ENCODE measurements at regions not wholly inside any gene's neighbourhood (a gene's known extent, or its start where the extent isn't known, plus 50 kb on each side); places are given as distances from the start of the nearest gene placed in this dataset.
A peak's percentile ranks its signal among the peaks of the same experiment; 100 is the strongest.

DNA sequence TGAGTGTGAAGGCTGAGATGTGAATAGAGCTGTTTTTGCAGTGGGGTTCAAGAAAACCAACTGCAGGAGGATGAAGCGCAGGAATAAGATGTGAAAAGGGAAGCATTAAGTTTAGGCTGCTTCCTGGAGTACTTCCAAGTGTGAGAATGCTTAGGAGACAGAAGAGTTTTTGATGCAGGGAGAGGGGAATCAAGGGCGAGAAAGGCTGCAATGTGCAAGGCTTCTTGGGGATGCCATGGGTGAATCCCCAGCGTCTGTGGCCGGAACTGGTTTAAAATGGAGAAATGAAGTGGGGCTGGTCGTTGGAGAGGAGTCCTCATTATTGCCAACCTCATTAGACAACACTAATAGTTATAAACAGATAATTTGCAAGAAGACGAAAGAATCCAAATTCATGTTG lies 764.9 kb downstream of the LIG4 start:
- no peak for ATAC-seq
- no peak for DNase-seq (ENCODE audit: low spot score)

DNA sequence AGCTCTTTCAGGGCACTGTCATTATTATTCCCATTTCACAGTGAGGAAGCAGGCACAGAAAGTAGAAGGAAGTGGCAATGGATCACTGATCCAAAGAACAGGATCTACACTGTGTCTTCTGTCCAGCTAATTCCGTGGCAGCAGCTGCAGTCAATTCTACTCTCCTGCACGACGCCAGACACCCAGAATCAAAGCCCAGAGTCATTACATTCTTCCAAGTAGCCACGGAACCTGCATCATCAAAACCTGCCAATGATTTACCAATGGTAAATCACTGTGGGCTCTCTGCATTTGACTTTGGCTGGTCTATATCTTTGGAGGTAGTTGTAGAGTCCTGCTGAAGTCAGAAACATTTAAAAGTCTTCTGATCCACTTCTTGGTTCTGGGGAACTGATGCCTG lies 767.7 kb downstream of the LIG4 start:
- ATAC-seq = no peak
- DNase-seq (ENCODE audit: low spot score) = no peak

DNA sequence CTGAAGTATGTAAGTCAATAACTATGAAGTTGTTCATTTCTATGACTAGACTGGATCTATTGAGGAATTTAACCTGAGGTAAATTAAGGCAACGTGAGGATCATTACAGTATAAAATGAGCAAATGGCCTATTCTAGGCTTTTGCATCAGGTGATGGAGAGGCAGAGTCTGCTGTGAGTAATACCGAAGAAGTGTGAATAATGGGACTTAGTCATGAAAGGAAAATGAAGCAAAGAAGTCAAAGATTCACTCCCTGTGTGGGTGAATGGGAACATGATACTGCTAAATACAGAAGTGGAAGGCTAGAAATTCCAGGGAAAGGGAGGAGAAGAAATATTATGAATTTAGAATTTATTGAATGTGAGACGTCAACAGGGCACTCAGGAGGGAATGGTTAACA lies 774.1 kb downstream of the LIG4 start:
- DNase-seq (ENCODE audit: low spot score) = no peak
- ATAC-seq = no peak

DNA sequence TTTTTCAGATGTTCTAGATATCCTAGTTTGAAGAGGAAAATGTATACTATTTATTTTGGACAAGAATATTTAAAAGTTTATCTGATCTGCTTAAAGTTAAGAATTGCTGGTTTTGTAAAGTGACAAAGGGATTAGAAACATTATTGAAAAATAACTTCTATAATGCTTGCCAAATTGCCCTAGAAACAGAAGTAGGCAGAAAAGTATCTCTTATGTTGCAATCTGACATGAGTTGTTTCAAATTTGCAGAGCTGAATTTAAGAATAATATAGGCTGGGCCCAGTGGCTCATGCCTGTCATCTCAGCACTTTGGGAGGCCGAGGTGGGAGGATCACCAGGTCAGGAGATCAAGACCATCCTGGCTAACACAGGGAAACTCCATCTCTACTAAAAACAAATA lies 777.1 kb downstream of the LIG4 start:
- ATAC-seq (no peak), DNase-seq (ENCODE audit: low spot score) (no peak)

DNA sequence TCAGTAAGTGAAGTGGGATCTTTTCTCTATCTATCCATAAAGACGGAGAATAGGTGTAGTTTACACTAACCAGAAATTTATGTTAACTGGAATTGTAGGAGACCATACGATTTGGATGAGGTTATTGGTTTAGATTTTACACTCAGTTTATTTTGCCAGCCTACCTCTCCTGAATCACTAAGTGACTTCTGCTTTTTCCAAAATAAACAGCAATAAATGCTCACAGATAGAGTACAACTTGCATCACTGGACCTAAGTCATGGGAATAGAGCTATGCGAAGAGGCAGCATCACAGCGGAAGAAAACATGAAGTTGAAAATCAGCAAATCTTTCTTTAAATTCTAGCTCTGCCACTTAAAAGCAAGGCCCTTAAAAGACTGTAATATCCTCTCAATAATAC lies 781.0 kb downstream of the LIG4 start:
- no peak for DNase-seq (ENCODE audit: low spot score)

DNA sequence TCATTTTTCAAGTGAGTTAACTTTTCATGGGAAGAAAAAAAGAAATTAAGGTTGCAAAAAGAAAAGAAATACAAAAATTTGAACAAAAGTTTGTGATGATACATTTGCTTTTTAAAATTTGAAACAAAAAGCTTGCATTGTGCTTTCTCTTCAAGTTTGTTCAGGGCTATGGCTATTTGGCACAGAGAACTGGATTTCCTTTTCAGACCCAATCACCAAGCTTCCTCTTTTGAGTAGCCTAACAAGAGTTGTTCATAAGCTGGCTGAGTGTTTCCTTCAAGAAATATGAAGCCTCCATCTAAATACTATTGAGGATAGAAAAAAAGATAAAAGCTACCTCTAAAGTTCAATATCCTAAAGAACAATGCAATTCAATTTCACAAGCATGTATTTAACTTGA lies 787.8 kb downstream of the LIG4 start:
- ATAC-seq (no peak), DNase-seq (ENCODE audit: low spot score) (no peak)

More for the DNA sequence above, 781.0 kb downstream of the LIG4 start:
- no peak for ATAC-seq

DNA sequence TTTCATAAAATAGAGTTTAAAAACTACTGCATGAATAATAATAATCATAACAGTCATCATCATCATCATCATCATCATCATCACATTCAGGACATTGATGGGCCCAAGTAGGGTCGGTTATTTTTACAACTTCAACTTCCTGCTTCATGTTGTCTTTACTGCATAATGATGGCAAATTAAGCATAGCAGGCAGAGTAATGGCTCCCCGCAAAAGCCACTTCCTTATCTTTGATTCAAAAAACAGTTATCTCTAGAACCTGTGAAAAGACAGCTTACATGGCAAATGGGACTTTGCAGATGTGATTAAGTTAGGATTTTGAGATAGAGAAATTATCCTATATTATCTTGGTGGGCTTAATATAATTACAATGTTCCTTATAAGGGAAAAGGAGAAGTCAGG lies 792.9 kb downstream of the LIG4 start:
- DNase-seq (ENCODE audit: low spot score) (no peak), ATAC-seq (no peak)

DNA sequence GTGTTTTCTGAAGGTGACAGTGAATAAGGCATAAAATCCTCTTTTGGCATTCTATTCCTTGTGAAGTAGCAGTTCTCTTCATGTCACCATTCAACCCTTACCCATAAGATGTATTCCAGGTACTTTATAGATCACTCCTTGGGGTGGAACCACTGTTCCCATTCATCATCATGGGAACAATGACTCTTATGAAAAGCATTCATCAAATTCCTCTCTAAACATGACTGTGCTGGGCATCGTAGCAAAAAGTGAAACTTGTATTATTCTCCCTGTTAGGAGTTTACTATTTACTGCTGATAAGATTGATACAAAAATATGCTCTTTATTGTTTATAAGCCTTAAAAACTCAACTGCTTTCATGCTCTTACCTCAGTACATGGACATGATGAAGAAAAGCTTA lies 793.4 kb downstream of the LIG4 start:
- DNase-seq (ENCODE audit: low spot score) (no peak), ATAC-seq (no peak)

DNA sequence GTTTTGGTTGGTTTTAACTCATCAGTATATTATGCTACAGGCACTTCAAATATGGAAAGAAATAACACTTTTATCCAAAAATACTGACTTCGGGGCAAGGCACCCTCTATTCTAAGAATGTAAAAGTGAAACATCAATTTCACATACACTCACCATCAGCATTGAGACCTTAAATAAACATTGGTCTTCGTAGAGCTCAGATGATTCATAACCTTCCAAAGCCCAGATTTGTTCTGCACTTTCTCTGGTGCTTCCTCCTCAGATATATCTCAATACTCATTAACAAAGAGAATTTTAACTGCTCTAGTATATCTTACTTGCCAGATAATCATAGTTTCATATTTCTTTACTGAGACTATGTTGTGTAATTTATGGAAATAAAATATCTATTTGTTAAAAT lies 794.3 kb downstream of the LIG4 start:
- ATAC-seq = no peak

DNA sequence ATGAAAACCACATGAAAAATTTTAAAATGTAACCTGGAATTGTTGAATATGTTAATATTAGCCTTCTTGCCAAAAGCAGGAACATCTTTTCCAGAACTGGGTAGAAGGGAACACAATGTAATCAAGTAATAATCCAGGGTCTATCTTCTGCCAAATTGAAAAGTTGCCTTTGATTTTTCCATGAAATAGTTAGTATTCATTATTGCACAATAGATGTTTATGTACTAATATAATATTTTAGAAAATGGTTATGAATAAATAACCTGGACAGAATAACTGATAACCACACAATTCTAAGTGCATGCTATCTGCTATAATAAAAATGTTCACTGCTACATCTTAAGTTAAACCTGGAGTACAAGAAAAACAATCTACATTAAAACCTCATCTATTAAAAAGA lies 802.3 kb downstream of the LIG4 start:
- no peak for DNase-seq (ENCODE audit: low spot score)
- no peak for ATAC-seq

More for the DNA sequence above, 794.3 kb downstream of the LIG4 start:
- DNase-seq (ENCODE audit: low spot score) = no peak

DNA sequence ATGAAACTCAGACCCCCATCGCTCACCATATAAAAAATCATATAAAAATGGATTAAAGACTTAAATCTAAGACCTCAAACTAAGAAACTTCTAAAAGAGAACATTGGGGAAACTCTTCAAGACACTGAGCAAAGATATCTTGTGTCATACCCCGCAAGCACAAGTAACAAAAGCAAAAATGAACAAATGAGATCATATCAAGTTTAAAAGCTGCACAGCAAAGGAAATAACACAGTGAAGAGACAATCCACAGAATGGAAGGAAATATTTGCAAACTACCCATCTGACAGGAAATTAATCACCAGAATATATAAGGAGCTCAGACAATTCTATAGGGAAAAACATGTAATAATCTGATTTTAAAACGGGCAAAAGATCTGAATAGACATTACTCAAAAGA lies 808.3 kb downstream of the LIG4 start:
- DNase-seq (ENCODE audit: low spot score) (no peak), ATAC-seq (no peak)

DNA sequence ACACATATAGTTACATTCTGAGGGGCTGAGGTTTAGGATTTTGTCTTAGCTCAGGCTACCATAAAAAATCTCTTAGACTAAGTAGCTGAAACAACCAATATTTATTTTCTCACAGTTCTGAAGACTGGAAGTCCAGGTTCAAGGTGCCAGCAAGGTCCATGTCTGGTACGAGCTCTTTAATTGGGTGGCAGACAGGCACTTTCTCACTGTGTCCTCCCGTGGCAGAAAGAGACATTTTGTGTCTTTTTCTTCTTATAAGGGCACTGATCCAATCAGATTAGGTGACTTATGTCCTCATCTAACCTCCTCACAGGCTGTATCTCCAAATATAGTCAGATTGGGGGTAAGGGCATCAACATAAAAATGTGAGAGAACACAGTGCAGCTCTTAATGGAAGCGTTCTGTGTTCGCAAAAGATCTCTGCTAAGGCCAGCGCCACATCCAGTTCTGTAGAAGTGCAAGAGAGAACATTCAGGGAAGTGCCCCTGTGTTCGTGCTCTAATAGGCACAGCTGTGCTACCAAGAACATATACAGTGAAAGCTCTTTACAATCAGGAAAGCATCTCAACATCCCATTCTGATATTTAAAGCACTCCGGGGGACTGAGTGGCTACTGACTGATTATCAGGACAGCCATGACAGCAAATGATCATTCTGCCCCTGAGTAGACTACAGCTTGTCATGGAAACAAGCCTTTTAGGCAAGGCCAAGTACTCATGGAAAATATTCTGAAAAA lies 819.2 kb downstream of the LIG4 start:
- ATAC-seq (no peak), DNase-seq (ENCODE audit: low spot score) (no peak)

DNA sequence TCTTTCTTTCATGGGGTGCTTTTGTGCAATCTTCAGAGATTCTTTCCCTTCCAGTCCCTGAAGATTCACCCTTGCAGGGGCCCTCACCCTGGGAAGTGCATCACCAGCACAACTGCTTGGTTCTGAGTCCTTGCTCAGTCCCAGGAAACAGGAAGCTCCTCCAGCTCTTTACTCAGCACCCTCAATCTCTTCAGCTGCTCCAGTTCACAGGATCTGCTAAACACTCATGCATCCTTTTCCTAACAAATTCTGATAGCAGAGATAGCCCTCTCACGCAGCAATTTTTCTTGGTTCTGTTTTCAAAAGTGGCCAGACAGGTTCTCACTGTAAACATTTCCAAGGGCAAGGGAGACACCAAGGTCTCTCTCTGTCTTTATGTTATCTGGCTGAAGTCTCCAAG lies 823.1 kb downstream of the LIG4 start:
- DNase-seq (ENCODE audit: low spot score) (no peak), ATAC-seq (no peak)

DNA sequence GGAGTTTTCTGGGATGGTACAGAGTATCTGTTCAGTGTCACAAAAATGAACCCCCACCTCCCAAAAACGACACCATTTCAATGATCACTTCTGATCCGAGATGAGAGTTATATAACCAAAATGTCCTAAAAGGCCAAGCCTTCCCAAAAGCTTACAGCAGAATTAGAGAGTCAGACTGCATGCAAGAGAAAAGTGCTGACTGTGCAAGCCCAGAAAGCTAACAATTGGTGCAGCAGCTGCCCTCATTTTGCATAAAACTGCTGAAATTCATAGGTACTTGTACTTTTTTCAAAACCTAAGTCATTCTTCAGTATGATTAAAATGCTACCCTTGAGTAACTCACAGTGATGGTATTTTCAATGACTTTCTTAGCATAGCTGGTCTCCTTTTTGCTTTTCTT lies 819.6 kb upstream of the ARGLU1 start:
- no peak for DNase-seq (ENCODE audit: low spot score)
- no peak for ATAC-seq

DNA sequence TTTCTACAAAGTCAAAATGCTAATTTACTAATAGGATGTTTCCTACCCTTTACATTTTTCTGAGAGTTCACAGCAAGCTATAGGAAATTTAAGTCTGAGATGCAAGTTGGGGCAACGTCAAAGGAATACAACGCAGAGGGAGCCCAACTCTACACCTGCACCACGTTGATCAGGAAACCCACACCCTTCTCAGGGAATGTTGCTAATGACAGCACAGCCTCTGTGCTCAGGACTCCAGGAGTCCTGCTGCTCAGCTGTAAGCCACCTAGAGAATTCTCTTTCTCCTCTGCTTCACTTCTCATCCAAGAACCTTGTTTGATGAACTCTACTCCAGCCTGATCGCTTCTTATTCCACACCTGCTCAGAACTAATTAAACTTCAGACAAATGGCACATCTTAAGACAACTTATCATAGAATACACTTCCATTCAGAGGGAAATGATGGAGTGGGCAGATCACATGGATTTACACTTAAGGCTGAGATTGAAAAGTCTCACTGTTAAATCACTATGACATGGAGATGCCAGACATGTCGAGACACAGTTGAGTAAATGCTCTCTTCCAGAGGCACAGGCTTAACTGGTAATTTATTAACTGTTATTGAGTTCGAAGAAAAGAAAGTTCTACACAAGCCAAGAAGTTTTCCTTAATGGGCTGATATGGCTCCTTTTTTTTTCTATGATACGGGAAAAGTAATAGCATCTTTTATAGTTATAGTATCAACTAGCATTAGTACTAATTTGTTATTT lies 811.6 kb upstream of the ARGLU1 start:
- DNase-seq (ENCODE audit: low spot score) (no peak), ATAC-seq (no peak)

DNA sequence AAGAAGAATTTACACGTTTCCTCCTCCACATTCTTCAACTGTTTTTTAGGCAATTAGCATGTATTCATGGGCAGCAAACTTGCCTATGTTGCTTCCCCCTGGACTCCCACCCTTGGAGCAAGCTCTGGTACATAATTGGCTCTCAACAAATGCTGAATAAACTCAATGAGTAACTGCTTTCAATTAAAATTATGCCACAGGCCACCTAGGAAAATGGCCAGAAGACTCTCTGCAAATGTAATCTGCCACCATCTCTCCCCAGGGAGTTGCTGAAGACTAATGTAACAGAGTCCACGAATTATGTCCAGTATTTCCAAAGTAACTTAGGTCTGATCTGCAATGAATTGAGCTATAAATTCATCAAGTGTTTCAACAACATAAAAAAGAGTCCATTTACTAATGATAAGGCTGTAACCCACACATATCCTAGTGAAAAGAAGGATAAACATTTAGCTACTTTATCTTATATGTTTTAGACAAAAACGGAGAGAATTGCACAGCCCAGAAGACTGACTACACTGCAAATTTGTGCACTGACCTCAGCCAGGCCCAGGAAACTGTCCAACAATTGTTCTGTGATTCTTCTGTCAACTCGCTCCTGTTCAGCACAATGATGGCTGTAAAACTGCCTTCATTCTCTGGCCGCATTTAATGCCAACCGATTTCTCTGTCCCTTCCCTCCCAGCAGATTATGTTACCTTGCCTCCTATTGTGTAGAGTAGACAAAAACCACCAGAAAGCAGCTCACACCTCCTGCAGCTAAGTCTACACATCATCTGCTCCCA lies 808.6 kb upstream of the ARGLU1 start:
- DNase-seq (ENCODE audit: low spot score) (no peak), ATAC-seq (no peak)

DNA sequence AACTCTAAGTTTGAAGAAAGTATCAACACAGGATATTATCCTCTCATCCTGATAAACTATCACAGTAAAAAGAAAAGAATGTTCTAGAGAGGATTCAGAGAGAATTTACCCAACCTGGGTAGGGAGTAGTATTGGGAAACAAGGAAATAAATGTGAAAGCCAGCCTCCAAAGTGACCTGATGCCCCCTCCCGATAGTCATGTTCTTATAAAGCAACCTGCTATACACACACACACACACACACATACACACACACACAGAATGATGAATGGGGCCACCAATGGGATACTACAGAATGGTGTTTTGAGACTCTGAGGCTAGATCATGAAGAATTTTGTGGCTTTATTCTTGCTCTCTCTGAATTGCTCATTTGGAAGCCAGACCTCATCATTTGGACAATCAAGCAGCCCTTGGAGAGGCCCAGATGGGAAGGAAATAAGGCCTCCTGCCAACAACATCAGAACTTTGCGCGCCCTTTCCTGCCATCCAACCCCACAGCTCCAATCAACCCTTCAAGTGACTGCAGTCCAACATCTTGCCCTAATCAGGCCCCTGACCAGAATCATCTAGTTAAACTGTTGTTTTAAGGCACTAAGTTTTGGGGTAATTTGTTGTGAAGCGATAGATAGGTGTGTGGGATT lies 807.9 kb upstream of the ARGLU1 start:
- ATAC-seq (no peak), DNase-seq (ENCODE audit: low spot score) (no peak)

DNA sequence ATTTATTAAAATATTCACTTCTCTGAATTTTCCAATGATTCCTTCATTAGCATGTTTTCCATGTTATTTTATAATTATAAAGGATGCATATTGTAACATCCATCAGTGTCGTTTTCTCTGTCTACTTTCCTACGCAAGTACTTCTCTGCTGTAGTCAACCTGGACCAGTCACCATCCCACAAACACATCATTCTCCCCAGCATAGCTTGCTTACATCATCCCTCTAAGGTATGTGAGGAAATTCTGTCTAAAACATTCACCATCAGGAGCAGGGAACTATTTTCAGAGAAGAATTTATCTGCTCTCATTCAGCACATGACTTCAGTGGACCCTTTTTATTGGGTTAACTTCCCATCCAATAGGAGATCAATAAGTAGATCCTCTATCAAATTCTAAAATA lies 806.1 kb upstream of the ARGLU1 start:
- ATAC-seq (no peak), DNase-seq (ENCODE audit: low spot score) (no peak)

DNA sequence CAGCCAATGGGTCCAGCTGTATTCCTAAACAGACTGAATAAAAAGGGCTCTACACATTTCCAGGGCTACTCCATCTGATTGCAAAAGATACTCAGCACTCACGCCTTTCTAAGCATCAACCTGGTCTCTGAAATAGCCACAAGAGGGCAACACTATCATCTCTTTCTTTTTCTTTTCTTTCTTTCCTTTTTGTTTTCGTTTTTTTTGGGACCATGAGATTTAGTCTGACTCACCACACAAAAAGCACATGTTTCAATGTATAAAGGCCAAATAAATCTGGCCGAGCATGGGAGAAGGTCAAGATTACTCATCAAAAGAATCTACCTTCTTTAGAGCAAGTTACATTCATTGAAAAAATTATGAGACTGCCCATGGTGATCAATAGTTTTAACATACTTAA lies 805.6 kb upstream of the ARGLU1 start:
- DNase-seq (ENCODE audit: low spot score) (no peak), ATAC-seq (peak; percentile 47)

DNA sequence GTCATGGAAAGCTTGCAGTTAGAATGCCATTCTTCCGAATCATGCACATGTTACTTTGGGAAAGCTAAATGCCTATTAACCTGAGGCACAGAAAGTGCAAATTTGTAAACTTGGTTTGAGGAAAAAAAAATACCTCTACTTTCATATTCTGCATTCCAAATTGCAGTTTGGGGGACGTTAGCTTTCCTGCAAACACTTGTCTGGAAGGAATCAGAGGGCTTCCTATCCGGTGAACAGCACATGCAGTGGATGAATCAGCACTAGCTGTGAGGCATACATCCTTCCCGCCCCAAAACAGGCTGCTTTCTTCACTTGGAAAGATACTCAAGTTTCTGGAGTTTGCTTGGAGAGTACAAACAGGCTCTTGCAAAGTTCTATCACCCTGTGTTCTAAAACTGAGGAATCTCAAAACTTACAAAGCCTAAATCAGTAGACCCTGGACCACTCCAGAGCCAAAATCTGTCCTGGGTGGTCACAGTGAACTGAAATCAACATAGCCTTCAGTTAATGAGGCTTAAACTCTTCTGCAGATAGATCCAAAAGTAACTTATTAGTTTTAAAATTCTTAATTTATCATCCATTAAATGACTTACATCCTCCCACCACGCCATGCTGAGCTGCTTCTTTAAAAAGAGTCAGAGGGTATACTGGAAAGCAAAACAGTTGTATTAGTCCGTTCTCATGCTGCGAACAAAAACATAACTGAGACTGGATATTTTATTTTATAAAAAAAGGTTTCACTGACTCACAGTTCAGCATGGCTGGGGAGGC lies 802.3 kb upstream of the ARGLU1 start:
- no peak for DNase-seq (ENCODE audit: low spot score)

DNA sequence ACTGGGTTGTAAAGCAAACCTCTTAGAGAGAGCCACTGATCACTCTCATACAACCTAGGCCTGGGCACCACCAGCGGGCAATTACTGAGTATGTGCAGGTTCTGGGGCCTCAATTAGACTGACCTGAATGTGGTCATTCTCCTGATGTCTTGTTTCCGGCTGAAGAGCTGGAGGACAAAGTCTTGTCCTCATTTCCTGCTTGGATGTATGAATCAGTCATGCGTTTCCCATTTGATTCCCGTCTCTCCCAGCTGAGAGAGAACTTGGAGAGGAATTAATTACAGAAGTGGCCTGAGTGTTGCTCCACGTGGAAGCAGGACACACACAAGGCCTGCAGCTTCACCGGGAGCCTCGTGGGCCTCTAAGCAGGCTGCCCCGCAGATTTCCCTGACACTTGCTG lies 799.3 kb upstream of the ARGLU1 start:
- DNase-seq (ENCODE audit: low spot score) (no peak), ATAC-seq (no peak)

More for the DNA sequence above, 802.3 kb upstream of the ARGLU1 start:
- no peak for ATAC-seq

All from left lobe of liver (tissue), 2 donors.